ENCODE measurements at regions not wholly inside any gene's neighbourhood (a gene's known extent, or its start where the extent isn't known, plus 50 kb on each side); places are given as distances from the start of the nearest gene placed in this dataset.

DNA sequence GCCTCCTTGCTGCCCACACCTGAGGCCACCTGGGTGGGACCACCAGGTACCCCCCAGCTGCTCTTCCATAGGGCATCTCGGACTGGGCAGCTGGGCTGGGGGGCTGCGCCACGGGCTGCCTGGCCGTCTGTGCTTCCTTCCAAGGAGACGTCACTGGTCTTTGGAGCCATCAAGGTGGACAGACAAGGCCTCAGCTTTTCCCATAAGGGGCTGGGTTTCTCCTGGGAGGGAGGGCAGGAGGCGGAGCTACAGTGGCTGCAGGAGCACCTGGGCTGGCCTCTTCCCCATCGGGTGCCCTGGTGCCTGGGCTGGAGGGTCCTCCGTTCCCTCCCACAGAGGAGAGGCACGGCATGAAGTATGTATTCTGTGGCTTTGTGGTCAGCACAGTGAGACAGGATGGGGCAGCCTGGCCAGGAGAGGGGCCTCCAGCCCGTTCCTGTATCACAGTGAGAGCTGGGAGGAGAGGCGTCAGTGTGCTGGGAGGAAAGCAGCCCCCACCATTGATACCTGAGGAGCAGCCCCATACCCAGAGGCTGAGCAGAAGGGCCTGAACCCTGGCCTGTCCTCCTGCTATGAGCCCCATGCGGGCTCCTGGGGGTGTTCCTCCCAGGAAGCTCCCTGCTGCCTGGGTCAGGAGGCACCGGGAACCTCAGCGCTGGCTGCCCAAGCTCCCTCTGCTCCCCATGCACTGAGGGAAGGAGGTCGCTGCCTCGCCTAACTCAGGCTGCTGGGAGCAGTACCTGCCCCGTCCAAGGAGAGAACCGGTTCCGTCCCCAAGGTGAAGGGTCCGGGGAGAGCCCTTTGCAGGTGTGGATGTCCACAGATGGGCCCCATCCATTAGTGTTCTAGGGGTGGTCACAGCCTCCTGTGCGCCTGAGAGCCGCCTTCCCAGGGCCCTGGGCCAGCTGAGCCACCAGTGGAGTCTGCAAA lies 1075.0 kb downstream of the BRD1 start:
- TF ChIP-seq GATA2 (IDR thresholded peaks at IDR 0.05; ENCODE audit: low read depth, low read length) (no peak), GATA3 (IDR thresholded peaks at IDR 0.05; ENCODE audit: low read depth, low read length) (no peak)
